ENCODE measurements at regions not wholly inside any gene's neighbourhood (a gene's known extent, or its start where the extent isn't known, plus 50 kb on each side); places are given as distances from the start of the nearest gene placed in this dataset.

- TF ChIP-seq CTCF (IDR thresholded peaks at IDR 0.05) = no peak
- TF ChIP-seq EZH2 (IDR thresholded peaks at IDR 0.05) = no peak
- TF ChIP-seq EZH2phosphoT487 (IDR thresholded peaks at IDR 0.05) = no peak
Measured at GRCh38 chr4:72827968-72828367, 241.5 kb downstream of the COX18 start.
